ENCODE measurements at regions not wholly inside any gene's neighbourhood (a gene's known extent, or its start where the extent isn't known, plus 50 kb on each side); places are given as distances from the start of the nearest gene placed in this dataset.
"Not testable (repeated sequence)": the region's sequence is repeated elsewhere in the genome, so short reads cannot be mapped to it uniquely, and the experiment has no call there.

DNA sequence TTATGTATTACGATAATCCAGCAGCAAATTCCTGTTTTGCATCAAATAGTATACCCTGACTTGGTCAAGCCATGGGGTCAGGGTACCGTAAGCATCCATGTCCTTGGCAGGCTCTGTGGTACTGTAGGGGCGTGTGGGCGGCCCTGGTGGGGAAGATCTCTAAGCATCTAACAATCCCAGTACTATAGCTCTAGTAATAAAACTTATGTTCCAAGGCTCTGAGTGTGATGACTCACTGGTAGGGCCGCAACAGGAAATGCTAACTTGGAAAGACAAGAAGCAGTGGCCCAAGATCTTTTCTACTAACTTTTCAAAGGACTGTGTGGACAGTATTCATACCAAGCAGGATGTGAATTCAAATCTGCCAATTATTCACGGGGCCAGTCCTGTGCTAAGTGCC lies 63.8 kb downstream of the CLEC18A start:
- H3K27ac Mint-ChIP-seq: not testable (repeated sequence)

DNA sequence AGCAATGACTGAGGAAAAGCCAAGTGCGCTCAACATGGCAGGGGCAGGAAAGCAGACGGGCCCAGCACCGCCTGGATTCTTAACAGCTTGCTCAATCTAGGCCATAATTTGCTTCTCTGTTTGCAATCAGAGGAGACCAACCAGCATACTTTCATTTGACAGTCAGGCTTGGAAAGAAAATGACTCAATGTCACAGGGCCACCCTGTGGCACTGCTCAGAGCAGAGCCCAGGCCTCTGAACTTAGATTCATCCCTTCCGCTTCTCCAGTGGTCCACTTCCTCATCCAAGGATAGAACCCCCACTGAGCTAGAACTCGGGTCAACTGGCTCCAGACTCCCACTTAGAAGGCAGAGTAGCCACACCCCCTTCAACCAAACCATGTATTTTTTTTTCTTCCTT lies 65.6 kb downstream of the CLEC18A start:
- H3K9me3 Mint-ChIP-seq; H3K4me3 Mint-ChIP-seq; DNase-seq; H3K4me3 ChIP-seq (ENCODE audit: low read length); H3K27ac Mint-ChIP-seq; CTCF ChIA-PET; POLR2A ChIA-PET; H3K27ac ChIP-seq (ENCODE audit: low read depth, low read length); H3K27me3 ChIP-seq (ENCODE audit: insufficient read depth, low read length, poor library complexity, severe bottlenecking); H3K4me1 ChIP-seq (ENCODE audit: insufficient read depth, low read length); H3K27me3 Mint-ChIP-seq; H3K36me3 ChIP-seq (ENCODE audit: insufficient read depth, low read length); H3K9me3 ChIP-seq (ENCODE audit: low read length): not testable (repeated sequence)
- Mint-ChIP-seq H3K4me1 (peaks cover 1 to 11% (median 9%) of the 10 kb centered on the region in 3 donors), H3K36me3 (peaks cover 8 to 73% (median 18%) of the 10 kb centered on the region in 3 donors)

More for the DNA sequence above, 63.8 kb downstream of the CLEC18A start:
- CTCF ChIA-PET; H3K27me3 Mint-ChIP-seq; H3K36me3 ChIP-seq (ENCODE audit: insufficient read depth, low read length); DNase-seq; H3K27me3 ChIP-seq (ENCODE audit: insufficient read depth, low read length, poor library complexity, severe bottlenecking); H3K4me3 Mint-ChIP-seq; H3K4me3 ChIP-seq (ENCODE audit: low read length); H3K9me3 Mint-ChIP-seq; H3K4me1 ChIP-seq (ENCODE audit: insufficient read depth, low read length); POLR2A ChIA-PET; H3K27ac ChIP-seq (ENCODE audit: low read depth, low read length); H3K9me3 ChIP-seq (ENCODE audit: low read length): not testable (repeated sequence)
- Mint-ChIP-seq H3K4me1 (peaks cover 1 to 11% (median 9%) of the 10 kb centered on the region in 3 donors), H3K36me3 (peaks cover 0 to 70% (median 19%) of the 10 kb centered on the region in 3 donors)

DNA sequence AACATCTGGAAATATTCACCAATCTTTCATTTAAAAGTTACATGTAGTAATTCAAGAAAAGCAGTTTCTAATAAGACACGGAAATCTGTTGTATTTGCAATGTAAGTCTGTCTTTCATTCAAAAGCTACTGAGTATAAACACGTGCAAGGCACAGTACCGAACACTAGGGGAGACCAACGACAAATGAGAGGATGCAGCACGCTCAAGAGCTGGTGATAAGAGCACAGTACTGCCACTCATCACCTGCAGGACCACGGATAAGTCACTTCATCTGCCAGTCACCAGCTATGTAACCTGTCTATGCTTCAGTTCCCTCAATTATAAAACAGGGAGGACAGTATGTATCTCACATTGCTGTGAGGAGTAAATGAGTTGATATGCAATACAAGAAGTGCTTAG lies 67.1 kb downstream of the CLEC18A start:
- POLR2A ChIA-PET: no interaction called here

GRCh38 chr16:70023207-70023606 lies 72.1 kb downstream of the CLEC18A start:
- H3K27ac ChIP-seq (ENCODE audit: low read depth, low read length); H3K27me3 ChIP-seq (ENCODE audit: insufficient read depth, low read length, poor library complexity, severe bottlenecking); CTCF ChIA-PET; H3K4me1 ChIP-seq (ENCODE audit: insufficient read depth, low read length); H3K4me3 Mint-ChIP-seq; POLR2A ChIA-PET; H3K36me3 ChIP-seq (ENCODE audit: insufficient read depth, low read length); H3K9me3 Mint-ChIP-seq; H3K9me3 ChIP-seq (ENCODE audit: low read length); H3K4me3 ChIP-seq (ENCODE audit: low read length); DNase-seq; H3K27me3 Mint-ChIP-seq: not testable (repeated sequence)
- H3K36me3 Mint-ChIP-seq: peaks cover 8 to 36% (median 11%) of the 10 kb centered on the region in 3 donors
- peak overlapping the region in 3 of 8 donors; percentile 33 to 42 (median 38) for H3K27ac Mint-ChIP-seq
- H3K4me1 Mint-ChIP-seq: peaks cover 12 to 32% (median 25%) of the 10 kb centered on the region in 3 donors

More for the DNA sequence above, 67.1 kb downstream of the CLEC18A start:
- Histone ChIP-seq H3K27ac (ENCODE audit: low read depth, low read length) (no peak overlapping the region), H3K4me1 (ENCODE audit: insufficient read depth, low read length) (no peaks in the 10 kb centered on the region), H3K9me3 (ENCODE audit: low read length) (no peaks in the 10 kb centered on the region), H3K36me3 (ENCODE audit: insufficient read depth, low read length) (no peaks in the 10 kb centered on the region), H3K27me3 (ENCODE audit: insufficient read depth, low read length, poor library complexity, severe bottlenecking) (no peaks in the 10 kb centered on the region), H3K4me3 (ENCODE audit: low read length) (no peak overlapping the region)
- Mint-ChIP-seq H3K4me1 (peaks cover 1 to 11% (median 9%) of the 10 kb centered on the region in 3 donors), H3K27ac (peak overlapping the region in 6 of 8 donors; percentile 15 to 80 (median 38)), H3K4me3 (no peak overlapping the region), H3K27me3 (no peaks in the 10 kb centered on the region), H3K36me3 (peaks cover 10 to 65% (median 15%) of the 10 kb centered on the region in 3 donors), H3K9me3 (no peaks in the 10 kb centered on the region)
- DNase-seq: peak in 4 of 5 donors; percentile 11 to 78 (median 62)
- CTCF ChIA-PET: no interaction called here

DNA sequence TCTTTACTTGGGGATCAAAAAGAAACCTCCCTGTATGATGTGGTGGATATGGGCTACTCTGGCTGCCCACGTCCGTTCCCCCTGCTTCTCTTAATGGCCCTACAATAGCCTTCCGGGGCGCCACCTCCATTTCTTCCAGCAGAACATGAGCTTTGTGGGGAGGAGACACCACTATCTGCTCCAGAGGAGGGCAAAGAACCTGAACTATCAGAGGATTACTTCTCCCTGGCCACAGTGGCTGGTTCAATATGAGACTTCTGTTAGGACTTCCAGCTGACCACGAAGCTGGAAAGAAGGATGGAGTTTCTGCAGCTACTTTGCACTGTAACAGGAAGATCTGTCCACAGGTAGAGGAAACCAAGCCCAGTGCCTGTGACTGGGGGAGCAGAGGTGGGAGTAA lies 72.8 kb downstream of the CLEC18A start:
- H3K27me3 ChIP-seq (ENCODE audit: insufficient read depth, low read length, poor library complexity, severe bottlenecking); H3K36me3 ChIP-seq (ENCODE audit: insufficient read depth, low read length); H3K4me3 ChIP-seq (ENCODE audit: low read length); H3K27me3 Mint-ChIP-seq; H3K27ac ChIP-seq (ENCODE audit: low read depth, low read length); POLR2A ChIA-PET; H3K9me3 ChIP-seq (ENCODE audit: low read length); H3K4me1 ChIP-seq (ENCODE audit: insufficient read depth, low read length); H3K9me3 Mint-ChIP-seq; DNase-seq; CTCF ChIA-PET; H3K4me3 Mint-ChIP-seq: not testable (repeated sequence)
- H3K27ac Mint-ChIP-seq: peak overlapping the region in 5 of 8 donors; percentile 7 to 59 (median 19)
- H3K4me1 Mint-ChIP-seq: peaks cover 10 to 25% (median 18%) of the 10 kb centered on the region in 3 donors
- peaks cover 8 to 33% (median 11%) of the 10 kb centered on the region in 3 donors for H3K36me3 Mint-ChIP-seq

GRCh38 chr16:70026165-70026854 lies 75.2 kb downstream of the CLEC18A start:
- H3K4me3 Mint-ChIP-seq: peak overlapping the region; percentile 4 to 84 (median 58)
- DNase-seq: peak; percentile 26 to 85 (median 75)
- H3K27ac ChIP-seq (ENCODE audit: low read depth, low read length): not testable (repeated sequence)

DNA sequence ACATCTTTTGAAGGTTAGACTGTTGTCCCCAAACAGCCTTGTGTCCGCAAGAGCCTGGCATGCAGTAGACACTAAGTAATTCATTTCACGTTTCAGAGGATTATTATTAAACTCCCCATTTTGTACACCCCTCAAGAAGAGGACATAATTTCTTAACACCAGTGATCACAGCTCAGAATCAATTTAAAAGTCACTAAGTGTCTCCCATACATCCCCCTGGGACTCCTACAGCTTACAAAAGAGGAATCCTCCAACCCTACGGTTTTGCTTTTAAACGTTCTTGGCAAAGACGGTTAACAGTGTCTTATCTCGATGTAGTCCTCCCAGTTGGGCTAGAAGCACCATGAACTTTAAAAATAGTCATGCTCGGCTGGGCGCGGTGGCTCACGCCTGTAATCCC lies 81.2 kb upstream of the PDPR start:
- H3K4me1 ChIP-seq (ENCODE audit: insufficient read depth, low read length); DNase-seq; H3K9me3 Mint-ChIP-seq; H3K9me3 ChIP-seq (ENCODE audit: low read length); H3K36me3 ChIP-seq (ENCODE audit: insufficient read depth, low read length); POLR2A ChIA-PET; H3K4me1 Mint-ChIP-seq; H3K4me3 Mint-ChIP-seq; H3K4me3 ChIP-seq (ENCODE audit: low read length); H3K27me3 Mint-ChIP-seq; H3K27ac ChIP-seq (ENCODE audit: low read depth, low read length); H3K27me3 ChIP-seq (ENCODE audit: insufficient read depth, low read length, poor library complexity, severe bottlenecking): not testable (repeated sequence)
- CTCF ChIA-PET: interaction anchor here (0.7 kb wide), 1 partner anchor 227 kb away, joined by 4 read pairs; no protein-coding TSS in a partner anchor
- peaks cover 0 to 53% (median 13%) of the 10 kb centered on the region in 3 donors for H3K36me3 Mint-ChIP-seq
- H3K27ac Mint-ChIP-seq: peak overlapping the region in 1 of 8 donors; percentile 17

More at GRCh38 chr16:70026165-70026854, 75.2 kb downstream of the CLEC18A start:
- H3K36me3 Mint-ChIP-seq: peaks cover 5 to 38% (median 10%) of the 10 kb centered on the region in 3 donors
- H3K27ac Mint-ChIP-seq: peak overlapping the region; percentile 64 to 94 (median 92)
- POLR2A ChIA-PET: interaction anchor here (0.7 kb wide), 1 partner anchor 838 kb away, joined by 3 read pairs; no protein-coding TSS in a partner anchor
- H3K9me3 ChIP-seq (ENCODE audit: low read length); H3K27me3 Mint-ChIP-seq; H3K4me1 ChIP-seq (ENCODE audit: insufficient read depth, low read length); CTCF ChIA-PET; H3K9me3 Mint-ChIP-seq; H3K27me3 ChIP-seq (ENCODE audit: insufficient read depth, low read length, poor library complexity, severe bottlenecking); H3K36me3 ChIP-seq (ENCODE audit: insufficient read depth, low read length); H3K4me3 ChIP-seq (ENCODE audit: low read length): not testable (repeated sequence)
- H3K4me1 Mint-ChIP-seq: peaks cover 10 to 25% (median 18%) of the 10 kb centered on the region in 3 donors

- H3K4me1 ChIP-seq (ENCODE audit: insufficient read depth, low read length); H3K27me3 ChIP-seq (ENCODE audit: insufficient read depth, low read length, poor library complexity, severe bottlenecking); DNase-seq; H3K36me3 ChIP-seq (ENCODE audit: insufficient read depth, low read length); H3K9me3 ChIP-seq (ENCODE audit: low read length); H3K4me1 Mint-ChIP-seq; H3K27me3 Mint-ChIP-seq; H3K4me3 ChIP-seq (ENCODE audit: low read length); POLR2A ChIA-PET; H3K9me3 Mint-ChIP-seq; CTCF ChIA-PET; H3K27ac ChIP-seq (ENCODE audit: low read depth, low read length); H3K27ac Mint-ChIP-seq; H3K4me3 Mint-ChIP-seq: not testable (repeated sequence)
- H3K36me3 Mint-ChIP-seq: peaks cover 0 to 55% (median 7%) of the 10 kb centered on the region in 3 donors
Observed at GRCh38 chr16:70037913-70038312, 76.2 kb upstream of the PDPR start.
